CD4-positive, alpha-beta T cell treated with Interleukin-17A for 1 hour (primary cell): ENCODE measurements at regions not wholly inside any gene's neighbourhood (a gene's known extent, or its start where the extent isn't known, plus 50 kb on each side); places are given as distances from the start of the nearest gene placed in this dataset.
"Not testable (repeated sequence)": the region's sequence is repeated elsewhere in the genome, so short reads cannot be mapped to it uniquely, and the experiment has no call there.

ENCODE experiments used
- DNase-seq: peaks from one replicate; pipeline ENCODE4 v3.0.0-alpha.2; 2020

- DNase-seq, result no peak
These were observed 1681.9 kb upstream of the ADGRL3 start for GRCh38 chr4:59518005-59518823.

DNA sequence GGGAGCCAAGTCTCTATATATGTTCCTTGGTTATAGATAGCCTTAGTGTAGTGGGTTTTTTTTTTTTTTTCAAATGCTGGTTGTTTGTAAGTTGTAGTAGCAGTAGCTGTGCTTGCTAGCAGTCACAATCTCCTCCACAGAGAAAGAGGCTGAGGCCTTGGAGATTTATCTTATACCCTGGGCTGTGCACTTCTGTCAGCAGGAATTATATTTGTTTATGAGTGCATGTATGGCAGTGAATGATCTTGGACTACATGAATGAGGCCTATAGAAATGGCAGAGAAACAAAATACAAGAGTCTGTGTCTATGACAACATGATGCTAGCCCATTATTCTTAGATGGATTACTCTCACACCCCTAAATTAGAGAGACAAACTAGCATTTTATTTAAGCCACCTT is 1674.2 kb upstream of the ADGRL3 start:
- no peak for DNase-seq

GRCh38 chr4:59535541-59535940 is 1664.6 kb upstream of the ADGRL3 start:
- DNase-seq, result no peak

DNA sequence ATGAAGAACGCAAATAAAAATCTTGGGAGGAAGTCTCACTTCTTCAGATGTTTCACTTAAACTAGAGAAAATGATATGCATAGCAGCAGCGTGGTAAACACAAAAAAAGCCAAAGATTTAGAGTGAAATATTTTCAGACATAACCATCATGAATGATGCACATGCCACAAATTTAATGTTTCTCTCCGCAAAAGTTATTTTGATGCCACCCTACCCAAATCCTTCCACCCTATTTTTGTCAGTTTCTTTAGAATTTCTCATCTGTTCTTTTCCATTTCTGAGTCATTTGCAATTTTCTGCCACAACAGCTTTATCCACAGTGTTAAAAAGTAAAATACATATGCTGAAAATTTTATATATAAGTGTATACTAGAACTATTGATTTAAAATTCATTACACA is 1663.7 kb upstream of the ADGRL3 start:
- DNase-seq, result no peak

DNA sequence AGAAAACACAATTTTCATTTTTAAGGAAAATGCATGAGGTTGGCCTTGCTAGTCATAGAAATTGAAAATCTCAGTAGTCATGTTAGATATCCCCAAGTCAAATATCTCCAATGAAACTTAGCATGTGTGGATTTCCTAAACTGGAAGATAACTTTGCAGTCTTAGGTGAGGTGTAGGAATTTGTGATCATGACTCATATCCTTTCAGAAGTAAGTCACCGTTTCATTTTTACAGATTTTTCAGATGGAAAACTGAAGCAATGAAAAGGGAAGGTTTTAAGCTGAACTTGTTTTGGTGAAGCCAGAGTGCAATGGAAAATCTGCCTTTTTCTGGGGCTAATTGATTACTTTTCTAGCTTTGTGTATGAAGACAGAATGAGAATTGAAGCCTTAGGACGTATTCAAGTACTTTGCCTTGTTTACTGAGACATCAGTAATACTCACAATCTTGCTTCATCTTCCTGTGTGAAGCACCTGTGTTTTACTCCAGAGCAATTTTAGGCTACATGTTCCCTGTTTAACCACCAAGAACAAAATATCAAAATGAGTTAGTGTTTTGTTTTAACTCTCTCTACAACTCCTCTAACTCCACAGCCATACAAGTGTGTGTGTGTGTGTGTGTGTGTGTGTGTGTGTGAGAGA is 1662.8 kb upstream of the ADGRL3 start:
- no peak for DNase-seq

GRCh38 chr4:59539401-59539800 is 1660.7 kb upstream of the ADGRL3 start:
- no peak for DNase-seq

- DNase-seq, result no peak
These were observed 1659.8 kb upstream of the ADGRL3 start for GRCh38 chr4:59540311-59540710.

- DNase-seq, result no peak
These were observed 1646.9 kb upstream of the ADGRL3 start for GRCh38 chr4:59553063-59553720.

DNA sequence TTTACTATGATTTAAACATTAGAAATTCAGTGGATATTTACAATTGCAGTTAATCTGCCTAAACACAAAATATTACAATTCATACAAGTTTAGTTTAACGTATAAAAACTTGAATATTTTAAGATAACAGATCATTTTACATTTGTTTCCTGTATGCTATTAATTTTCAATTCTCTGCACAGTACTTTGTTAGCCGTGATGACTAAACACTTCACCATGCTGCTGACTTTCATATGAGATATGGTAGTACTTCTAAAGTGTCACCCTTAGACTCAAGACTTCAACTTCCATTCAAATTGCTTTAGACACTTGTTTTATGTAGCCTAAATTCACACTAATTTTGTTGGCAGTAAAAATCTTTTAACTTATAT is 1646.4 kb upstream of the ADGRL3 start:
- no peak for DNase-seq

DNA sequence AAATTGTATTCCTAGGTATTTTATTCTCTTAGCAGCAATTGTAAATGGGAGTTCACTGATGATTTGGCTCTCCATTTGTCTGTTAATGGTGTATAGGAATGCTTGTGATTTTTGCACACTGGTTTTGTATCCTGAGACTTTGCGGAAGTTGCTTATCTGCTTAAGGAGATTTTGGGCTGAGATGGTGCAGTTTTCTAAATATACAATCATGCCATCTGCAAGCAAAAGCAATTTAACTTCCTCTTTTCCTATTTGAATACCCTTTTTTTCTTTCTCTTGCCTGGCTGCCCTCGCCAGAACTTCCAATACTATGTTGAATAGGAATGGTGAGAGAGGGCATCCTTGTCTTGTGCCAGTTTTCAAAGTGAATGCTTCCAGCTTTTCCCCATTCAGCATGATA is 1643.9 kb upstream of the ADGRL3 start:
- DNase-seq, result not testable (repeated sequence)

DNA sequence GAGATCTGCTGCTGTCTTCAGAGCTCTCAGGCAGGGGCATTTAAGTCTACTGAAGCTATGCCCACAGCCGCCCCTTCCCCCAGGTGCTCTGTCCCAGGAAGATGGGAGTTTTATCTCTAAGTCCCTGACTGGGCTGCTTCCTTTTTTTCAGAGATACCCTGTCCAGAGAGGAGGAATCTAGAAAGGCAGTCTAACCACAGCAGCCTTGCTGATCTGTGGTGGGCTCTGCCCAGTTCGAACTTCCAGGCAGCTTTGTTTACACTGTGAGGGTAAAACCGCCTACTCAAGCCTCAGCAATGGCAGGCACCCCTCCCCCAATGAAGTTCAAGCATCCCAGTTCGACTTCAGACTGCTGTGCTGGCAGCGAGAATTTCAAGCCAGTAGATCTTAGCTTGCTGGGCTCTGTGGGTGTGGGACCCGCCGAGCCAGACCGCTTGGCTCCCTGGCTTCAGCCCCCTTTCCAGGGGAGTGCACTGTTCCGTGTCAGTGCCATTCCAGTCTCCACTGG is 1639.9 kb upstream of the ADGRL3 start:
- not testable (repeated sequence) for DNase-seq

DNA sequence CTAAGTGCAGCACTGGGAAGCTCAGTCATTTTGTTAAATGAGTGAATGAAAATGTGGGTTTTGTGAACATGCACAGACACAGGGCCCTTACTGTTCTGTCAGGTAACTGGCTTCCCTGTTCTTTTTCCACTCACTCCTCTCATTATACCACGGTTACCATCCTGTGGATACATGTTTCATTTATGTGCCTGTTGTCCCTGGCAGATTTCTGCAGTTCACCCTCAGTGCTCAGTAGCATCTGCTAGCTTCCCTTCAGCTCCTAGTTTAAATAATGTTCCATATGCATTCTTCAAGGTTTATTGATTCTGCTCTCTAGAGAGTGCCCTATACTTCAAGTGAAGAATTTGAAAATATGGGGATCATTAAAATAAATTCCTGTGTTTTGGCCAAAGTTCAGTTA is 1634.3 kb upstream of the ADGRL3 start:
- DNase-seq, result no peak

DNA sequence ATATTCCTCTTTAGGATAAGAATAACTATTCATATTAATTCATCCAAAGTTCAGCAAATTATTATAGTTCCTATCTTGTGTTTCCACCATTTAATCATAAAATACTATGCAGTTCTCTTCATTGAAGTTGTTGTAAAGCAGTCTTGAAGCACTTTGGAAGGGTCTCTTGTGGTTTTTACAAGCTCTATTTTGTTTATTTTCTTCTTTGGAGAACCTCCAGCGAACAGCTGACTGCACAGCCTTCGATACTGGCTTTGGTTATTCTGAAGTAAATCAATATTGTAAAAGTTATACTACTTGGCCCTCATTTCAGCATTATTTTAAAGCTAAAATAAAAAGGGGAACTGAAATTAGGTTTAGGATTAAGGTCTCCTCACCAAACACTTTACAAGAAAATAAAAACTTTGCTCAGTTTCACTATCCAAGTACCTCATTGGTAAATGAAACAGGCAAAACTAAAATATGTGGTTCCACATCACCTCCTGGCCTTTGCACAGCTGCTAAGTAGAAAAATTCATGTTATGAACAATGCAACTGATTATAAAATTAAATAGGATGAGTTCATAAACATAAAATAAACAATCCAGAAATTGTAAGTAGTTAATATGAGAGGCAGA is 1629.2 kb upstream of the ADGRL3 start:
- no peak for DNase-seq

- no peak for DNase-seq
These were observed 1628.2 kb upstream of the ADGRL3 start for GRCh38 chr4:59571805-59572430.

GRCh38 chr4:59583845-59584568 is 1616.1 kb upstream of the ADGRL3 start:
- no peak for DNase-seq

DNA sequence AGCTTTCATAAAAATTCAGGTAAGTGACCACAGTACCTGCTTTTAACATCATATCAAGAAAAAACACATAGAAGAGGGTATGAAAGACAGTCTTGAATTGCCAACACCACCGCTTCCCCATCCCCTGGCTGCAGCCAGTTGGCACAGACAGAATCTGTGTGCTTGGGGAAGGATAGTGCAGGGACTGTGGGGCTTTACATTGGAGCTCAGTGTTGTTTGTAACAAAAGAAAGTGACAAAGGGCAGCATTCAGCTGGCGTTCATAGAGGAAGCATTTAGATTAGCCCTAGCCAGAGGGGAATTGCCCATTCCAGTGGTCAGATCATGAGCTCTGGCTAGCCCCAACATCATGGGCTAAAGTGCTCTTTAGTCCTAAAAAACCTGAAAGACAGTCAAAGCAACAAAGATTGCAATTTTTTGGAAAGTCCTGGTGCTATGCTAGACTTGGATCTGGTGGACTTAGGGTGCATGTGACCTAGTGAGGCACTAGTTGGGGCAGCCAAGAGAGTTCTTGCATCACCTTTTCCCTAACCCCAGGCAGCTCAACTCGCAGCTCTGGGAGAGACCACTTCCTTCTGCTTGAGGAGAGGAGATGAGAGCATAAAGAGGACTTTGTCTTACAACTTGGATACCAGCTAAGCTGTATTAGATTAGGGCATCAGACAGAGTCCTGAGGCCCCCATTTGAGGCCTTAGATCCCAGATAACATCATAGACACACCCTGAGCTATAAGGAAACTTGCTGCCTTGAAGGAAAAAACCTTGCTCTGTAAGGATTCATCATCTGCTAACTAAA is 1602.4 kb upstream of the ADGRL3 start:
- DNase-seq, result no peak

DNA sequence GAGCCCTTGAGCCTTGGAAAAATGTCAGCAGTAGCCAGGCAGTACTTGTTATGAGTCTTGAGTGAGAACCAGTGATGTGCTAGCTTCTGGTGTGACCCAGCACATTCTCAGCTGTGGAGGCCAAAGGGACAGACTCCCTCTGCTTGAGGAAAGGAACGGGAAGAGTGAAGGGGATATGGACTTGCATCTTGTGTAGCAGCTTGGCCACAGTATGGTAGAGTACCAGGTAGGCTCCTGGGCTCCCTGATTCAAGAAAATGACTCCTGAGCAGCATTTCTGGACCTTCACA is 1601.9 kb upstream of the ADGRL3 start:
- DNase-seq, result no peak

DNA sequence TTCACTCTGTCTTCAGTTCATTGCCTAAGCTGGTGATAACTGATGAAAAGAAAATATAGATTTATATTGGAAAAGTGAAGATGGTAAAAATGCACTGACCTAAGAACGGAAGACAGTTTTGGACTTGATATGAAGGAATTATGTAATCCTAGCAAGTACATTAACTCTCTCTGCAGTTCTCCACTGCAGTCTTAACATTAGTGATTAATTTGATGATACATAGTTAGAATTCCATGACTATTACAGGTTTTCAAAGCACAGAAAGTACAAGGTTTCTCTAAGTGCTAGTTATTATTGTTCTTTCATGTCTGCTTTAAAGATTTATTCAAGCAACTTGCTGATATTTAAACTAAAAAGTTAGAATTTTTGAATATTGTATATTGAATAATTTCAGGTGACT is 1591.7 kb upstream of the ADGRL3 start:
- no peak for DNase-seq

GRCh38 chr4:59612235-59612634 is 1587.9 kb upstream of the ADGRL3 start:
- no peak for DNase-seq

DNA sequence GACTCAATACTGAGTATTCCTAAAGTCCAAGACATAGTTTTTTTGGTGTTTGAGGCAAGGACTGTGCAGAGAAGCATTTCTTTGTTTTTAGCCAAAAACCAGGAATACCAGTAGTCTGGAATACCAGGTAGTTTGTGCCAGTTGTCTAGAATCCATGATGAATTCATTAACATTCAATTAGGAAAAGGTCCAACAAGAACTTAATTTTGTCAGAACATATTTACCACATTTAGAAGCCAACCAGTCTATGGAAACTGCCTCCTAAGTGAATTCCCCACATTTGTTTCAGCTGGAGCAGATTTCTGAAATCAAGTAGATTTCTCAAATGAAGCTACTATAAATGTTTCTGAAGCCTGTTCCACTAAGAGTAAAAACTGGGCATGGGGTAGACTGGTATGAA is 1584.8 kb upstream of the ADGRL3 start:
- no peak for DNase-seq

DNA sequence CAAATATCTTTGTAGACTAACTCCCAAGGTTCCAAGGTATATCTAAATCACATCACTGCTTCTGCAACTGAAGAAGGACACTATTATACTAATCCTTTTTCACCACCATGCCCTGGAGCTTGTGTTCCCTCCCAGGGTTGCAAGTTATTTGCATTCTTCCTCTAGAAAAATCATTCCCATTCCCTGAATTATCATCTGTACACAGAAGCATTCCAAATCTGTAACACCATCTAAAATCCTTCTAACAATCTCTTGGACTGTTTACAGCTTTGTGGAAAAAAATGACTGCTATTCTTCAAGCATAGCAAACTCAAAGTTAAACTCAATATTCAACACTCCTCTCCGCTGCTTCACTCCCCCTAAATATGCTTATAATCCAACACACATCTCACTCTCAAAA is 1570.8 kb upstream of the ADGRL3 start:
- no peak for DNase-seq

- DNase-seq, result no peak
These were observed 1569.9 kb upstream of the ADGRL3 start for GRCh38 chr4:59630235-59630634.
